ENCODE measurements at regions not wholly inside any gene's neighbourhood (a gene's known extent, or its start where the extent isn't known, plus 50 kb on each side); places are given as distances from the start of the nearest gene placed in this dataset.

DNA sequence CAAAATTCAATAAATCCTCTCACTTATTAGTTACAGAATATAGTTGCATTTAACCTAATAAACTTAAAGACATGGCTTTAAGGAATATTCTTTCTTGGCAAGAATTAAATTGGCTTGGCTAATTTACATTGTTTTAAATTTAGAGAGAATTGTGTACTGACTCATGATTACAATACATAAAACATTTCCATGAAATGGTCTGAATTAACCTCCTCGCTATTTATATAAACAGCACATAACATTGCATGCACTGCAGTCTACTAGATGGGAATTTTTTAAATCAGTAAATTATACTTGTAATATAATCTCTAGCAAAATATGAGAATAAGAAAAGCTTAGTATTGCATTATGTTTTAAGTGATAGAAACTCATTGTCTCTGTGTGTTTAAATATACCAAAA lies 268.9 kb downstream of the SHOX2 start:
- TF ChIP-seq, protein P1, sequence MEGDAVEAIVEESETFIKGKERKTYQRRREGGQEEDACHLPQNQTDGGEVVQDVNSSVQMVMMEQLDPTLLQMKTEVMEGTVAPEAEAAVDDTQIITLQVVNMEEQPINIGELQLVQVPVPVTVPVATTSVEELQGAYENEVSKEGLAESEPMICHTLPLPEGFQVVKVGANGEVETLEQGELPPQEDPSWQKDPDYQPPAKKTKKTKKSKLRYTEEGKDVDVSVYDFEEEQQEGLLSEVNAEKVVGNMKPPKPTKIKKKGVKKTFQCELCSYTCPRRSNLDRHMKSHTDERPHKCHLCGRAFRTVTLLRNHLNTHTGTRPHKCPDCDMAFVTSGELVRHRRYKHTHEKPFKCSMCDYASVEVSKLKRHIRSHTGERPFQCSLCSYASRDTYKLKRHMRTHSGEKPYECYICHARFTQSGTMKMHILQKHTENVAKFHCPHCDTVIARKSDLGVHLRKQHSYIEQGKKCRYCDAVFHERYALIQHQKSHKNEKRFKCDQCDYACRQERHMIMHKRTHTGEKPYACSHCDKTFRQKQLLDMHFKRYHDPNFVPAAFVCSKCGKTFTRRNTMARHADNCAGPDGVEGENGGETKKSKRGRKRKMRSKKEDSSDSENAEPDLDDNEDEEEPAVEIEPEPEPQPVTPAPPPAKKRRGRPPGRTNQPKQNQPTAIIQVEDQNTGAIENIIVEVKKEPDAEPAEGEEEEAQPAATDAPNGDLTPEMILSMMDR (IDR thresholded peaks at IDR 0.05; ENCODE audit: insufficient read depth, low read depth, low read length): no peak
- Histone ChIP-seq H3K27me3 (ENCODE audit: control insufficient read depth, insufficient read depth, low read length) (no peaks in the 10 kb centered on the region), H3K36me3 (ENCODE audit: control insufficient read depth, insufficient read depth, low read length) (no peaks in the 10 kb centered on the region), H3K4me3 (ENCODE audit: low read depth, low read length) (no peak overlapping the region)
- DNase-seq (ENCODE audit: low read depth): no peak
- POLR2A ChIA-PET: no interaction called here
- CTCF ChIA-PET: no interaction called here

DNA sequence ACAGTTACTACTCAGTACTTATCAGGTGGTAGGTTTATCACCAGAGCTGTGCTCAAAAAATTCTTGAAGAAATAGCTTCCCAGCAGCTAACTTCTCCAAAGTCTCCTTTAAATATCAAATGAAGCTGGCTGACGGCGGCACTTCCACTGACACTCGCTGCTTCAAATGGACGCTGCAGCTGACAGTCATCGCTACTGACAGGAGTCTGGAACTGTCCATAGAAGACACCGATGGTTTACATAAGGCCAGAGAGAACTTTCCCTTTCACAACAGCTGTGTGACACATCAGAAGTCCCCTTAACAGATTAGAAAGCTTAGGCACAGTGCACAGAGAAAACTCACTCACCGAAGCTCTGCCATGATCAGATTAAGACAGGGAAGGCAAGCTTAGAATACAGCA lies 270.2 kb downstream of the SHOX2 start:
- no peak for DNase-seq (ENCODE audit: low read depth)
- ChIA-PET POLR2A (no interaction called here), CTCF (interaction anchor here (1.2 kb wide), 1 partner anchor 24 kb away, joined by 3 read pairs; no protein-coding TSS in a partner anchor)
- H3K4me3 ChIP-seq (ENCODE audit: low read depth, low read length): no peak overlapping the region
- no peaks in the 10 kb centered on the region for H3K27me3 ChIP-seq (ENCODE audit: control insufficient read depth, insufficient read depth, low read length)
- no peaks in the 10 kb centered on the region for H3K36me3 ChIP-seq (ENCODE audit: control insufficient read depth, insufficient read depth, low read length)
- TF ChIP-seq, protein P1 (IDR thresholded peaks at IDR 0.05; ENCODE audit: insufficient read depth, low read depth, low read length): no peak

DNA sequence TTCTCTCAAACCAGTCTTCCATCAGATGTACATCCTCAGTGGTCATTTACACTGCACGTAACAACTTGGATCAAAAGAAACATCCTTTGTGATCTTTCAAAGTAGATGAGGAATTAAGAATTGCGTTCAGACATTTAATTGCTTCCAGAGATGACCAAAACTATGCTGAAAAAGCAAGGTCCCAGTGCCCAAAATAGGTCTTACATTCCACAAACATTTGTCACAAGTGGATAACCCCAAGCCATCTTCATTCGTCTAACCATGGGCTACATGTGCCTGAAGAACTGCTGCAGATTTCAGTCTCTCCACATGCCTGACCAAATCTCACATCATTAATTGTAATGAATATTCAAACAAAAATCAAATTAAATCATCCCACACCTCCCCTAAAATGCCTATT lies 273.6 kb downstream of the SHOX2 start:
- no peaks in the 10 kb centered on the region for H3K36me3 ChIP-seq (ENCODE audit: control insufficient read depth, insufficient read depth, low read length)
- TF ChIP-seq, protein P1 (IDR thresholded peaks at IDR 0.05; ENCODE audit: insufficient read depth, low read depth, low read length): no peak
- ChIA-PET POLR2A (no interaction called here), CTCF (interaction anchor here (0.6 to 1.6 kb wide), 3 partner anchors 41 to 226 kb away, joined by 3 to 4 read pairs (median 3); no protein-coding TSS in a partner anchor)
- DNase-seq (ENCODE audit: low read depth): peak; percentile 66
- no peaks in the 10 kb centered on the region for H3K27me3 ChIP-seq (ENCODE audit: control insufficient read depth, insufficient read depth, low read length)
- no peak overlapping the region for H3K4me3 ChIP-seq (ENCODE audit: low read depth, low read length)

DNA sequence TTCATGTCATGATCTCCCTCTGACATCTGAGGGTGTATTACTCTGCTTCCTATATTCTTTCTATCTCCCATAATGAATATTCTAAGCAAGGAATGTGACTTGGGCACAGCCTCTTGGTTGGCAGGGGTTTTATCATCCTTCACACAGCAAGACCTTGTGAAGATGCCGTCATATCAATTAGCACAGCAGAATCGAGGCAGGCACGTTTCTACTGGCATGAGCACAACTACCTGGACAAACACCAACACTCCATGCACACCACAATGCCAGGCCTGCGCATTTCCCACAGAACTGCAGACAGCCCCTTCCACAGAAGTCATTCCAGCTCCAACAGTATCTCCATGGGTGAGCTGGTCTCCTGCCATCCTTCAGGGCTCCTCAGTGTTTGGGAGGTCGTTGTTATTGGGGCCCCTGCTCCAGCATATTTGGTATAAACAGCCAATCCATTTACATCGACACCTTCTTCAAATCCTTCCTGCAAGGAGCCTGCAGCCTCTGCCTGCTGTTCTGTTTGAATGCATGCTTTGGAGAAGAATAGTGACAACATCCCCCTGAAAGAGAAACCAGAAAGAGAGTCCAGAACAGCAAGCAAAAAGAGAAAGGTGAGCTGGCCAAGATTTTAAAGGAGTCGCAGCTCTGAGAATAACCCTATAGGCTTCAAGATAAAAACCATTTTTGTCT lies 275.5 kb downstream of the SHOX2 start:
- no peak overlapping the region for H3K4me3 ChIP-seq (ENCODE audit: low read depth, low read length)
- ChIA-PET CTCF (interaction anchor here (0.6 kb wide), 1 partner anchor 257 kb away, joined by 3 read pairs; no protein-coding TSS in a partner anchor), POLR2A (no interaction called here)
- TF ChIP-seq, protein P1 (IDR thresholded peaks at IDR 0.05; ENCODE audit: insufficient read depth, low read depth, low read length): no peak
- no peak for DNase-seq (ENCODE audit: low read depth)
- no peaks in the 10 kb centered on the region for H3K36me3 ChIP-seq (ENCODE audit: control insufficient read depth, insufficient read depth, low read length)
- no peaks in the 10 kb centered on the region for H3K27me3 ChIP-seq (ENCODE audit: control insufficient read depth, insufficient read depth, low read length)

DNA sequence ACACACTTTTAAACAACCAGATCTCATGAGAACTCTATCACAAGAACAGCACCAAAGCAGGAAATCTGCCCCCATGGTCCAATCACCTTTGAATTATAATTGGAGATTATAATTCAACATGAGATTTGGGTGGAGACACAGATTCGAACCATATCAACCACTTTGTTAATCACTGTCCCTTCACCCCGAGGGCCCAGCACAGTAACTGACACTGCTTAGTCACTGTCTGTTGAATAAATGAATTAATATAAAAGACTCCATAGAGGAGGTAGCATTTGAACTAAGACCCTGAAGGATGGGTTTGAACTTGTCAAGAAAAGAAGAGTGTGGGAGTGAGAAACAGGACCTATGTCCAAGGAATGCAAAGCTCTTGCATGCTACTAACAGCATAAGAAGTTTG lies 276.4 kb downstream of the SHOX2 start:
- H3K36me3 ChIP-seq (ENCODE audit: control insufficient read depth, insufficient read depth, low read length): no peaks in the 10 kb centered on the region
- POLR2A ChIA-PET: no interaction called here
- CTCF ChIA-PET: no interaction called here

More for the DNA sequence above, 276.4 kb downstream of the SHOX2 start:
- DNase-seq (ENCODE audit: low read depth): no peak
- TF ChIP-seq, protein P1 (IDR thresholded peaks at IDR 0.05; ENCODE audit: insufficient read depth, low read depth, low read length): no peak
- Histone ChIP-seq H3K4me3 (ENCODE audit: low read depth, low read length) (no peak overlapping the region), H3K27me3 (ENCODE audit: control insufficient read depth, insufficient read depth, low read length) (no peaks in the 10 kb centered on the region)
